22Rv1 (cell line): ENCODE measurements at regions not wholly inside any gene's neighbourhood (a gene's known extent, or its start where the extent isn't known, plus 50 kb on each side); places are given as distances from the start of the nearest gene placed in this dataset.

ENCODE experiments used
- CTCF ChIP-seq: fragments of 450-650 bp; IDR thresholded peaks from 2 replicates; pipeline ENCODE4 v1.5.1; 2017; ENCODE audit warnings: mild to moderate bottlenecking
- ZFX ChIP-seq: fragments of 450-650 bp; IDR thresholded peaks from 2 replicates; pipeline ENCODE4 v1.6.1; 2017; ENCODE audit warnings: antibody characterized with exemption, borderline replicate concordance

GRCh38 chr3:152760591-152760990, 74.3 kb upstream of the P2RY1 start:
- TF ChIP-seq CTCF (no peak), ZFX (no peak)
